Fibroblast of pulmonary artery (primary cell): ENCODE measurements at regions not wholly inside any gene's neighbourhood (a gene's known extent, or its start where the extent isn't known, plus 50 kb on each side); places are given as distances from the start of the nearest gene placed in this dataset.

Experiments
- DNase-seq: peaks from one replicate; pipeline ENCODE4 v3.0.0-alpha.2; 2010; ENCODE audit warnings: low read depth
- H3K4me3 ChIP-seq: replicated peaks from 2 replicates; pipeline ENCODE4 v1.5.1; 2011; ENCODE audit warnings: low read depth, mild to moderate bottlenecking, control low read depth, low read length, moderate library complexity
- CTCF ChIP-seq: IDR thresholded peaks from 2 replicates; pipeline ENCODE4 v1.5.1; 2011; ENCODE audit warnings: mild to moderate bottlenecking, control low read depth, low read length, inconsistent platforms; ENCODE audit errors: missing control alignments

GRCh38 chr4:164410401-164410800 lies 343.5 kb upstream of the SMIM31 start:
- DNase-seq, result no peak
- TF ChIP-seq CTCF, result no peak
- no peak overlapping the region for H3K4me3 ChIP-seq

- no peak overlapping the region for H3K4me3 ChIP-seq
- no peak for TF ChIP-seq CTCF
- no peak for DNase-seq
Observed at GRCh38 chr4:164412246-164412645, 341.7 kb upstream of the SMIM31 start.

GRCh38 chr4:164413743-164414142 lies 340.2 kb upstream of the SMIM31 start:
- TF ChIP-seq CTCF, result no peak
- H3K4me3 ChIP-seq, result no peak overlapping the region
- DNase-seq, result no peak

- no peak overlapping the region for H3K4me3 ChIP-seq
- DNase-seq, result no peak
- TF ChIP-seq CTCF, result no peak
Observed at GRCh38 chr4:164423819-164424218, 330.1 kb upstream of the SMIM31 start.

- no peak for TF ChIP-seq CTCF
- DNase-seq, result no peak
- no peak overlapping the region for H3K4me3 ChIP-seq
Observed at GRCh38 chr4:164424846-164425245, 329.1 kb upstream of the SMIM31 start.

- TF ChIP-seq CTCF, result no peak
- no peak overlapping the region for H3K4me3 ChIP-seq
- no peak for DNase-seq
Observed at GRCh38 chr4:164428561-164428960, 325.4 kb upstream of the SMIM31 start.

GRCh38 chr4:164438321-164438720 lies 315.6 kb upstream of the SMIM31 start:
- no peak overlapping the region for H3K4me3 ChIP-seq
- peak; percentile 4 for DNase-seq
- no peak for TF ChIP-seq CTCF
